NCI-H748 (cell line): ENCODE measurements at regions not wholly inside any gene's neighbourhood (a gene's known extent, or its start where the extent isn't known, plus 50 kb on each side); places are given as distances from the start of the nearest gene placed in this dataset.

Source experiments
- DNase-seq: peaks from one replicate; lab custom pipeline; 2025; ENCODE audit not compliant: unreplicated experiment; lab: John Stamatoyannopoulos, UW

DNA sequence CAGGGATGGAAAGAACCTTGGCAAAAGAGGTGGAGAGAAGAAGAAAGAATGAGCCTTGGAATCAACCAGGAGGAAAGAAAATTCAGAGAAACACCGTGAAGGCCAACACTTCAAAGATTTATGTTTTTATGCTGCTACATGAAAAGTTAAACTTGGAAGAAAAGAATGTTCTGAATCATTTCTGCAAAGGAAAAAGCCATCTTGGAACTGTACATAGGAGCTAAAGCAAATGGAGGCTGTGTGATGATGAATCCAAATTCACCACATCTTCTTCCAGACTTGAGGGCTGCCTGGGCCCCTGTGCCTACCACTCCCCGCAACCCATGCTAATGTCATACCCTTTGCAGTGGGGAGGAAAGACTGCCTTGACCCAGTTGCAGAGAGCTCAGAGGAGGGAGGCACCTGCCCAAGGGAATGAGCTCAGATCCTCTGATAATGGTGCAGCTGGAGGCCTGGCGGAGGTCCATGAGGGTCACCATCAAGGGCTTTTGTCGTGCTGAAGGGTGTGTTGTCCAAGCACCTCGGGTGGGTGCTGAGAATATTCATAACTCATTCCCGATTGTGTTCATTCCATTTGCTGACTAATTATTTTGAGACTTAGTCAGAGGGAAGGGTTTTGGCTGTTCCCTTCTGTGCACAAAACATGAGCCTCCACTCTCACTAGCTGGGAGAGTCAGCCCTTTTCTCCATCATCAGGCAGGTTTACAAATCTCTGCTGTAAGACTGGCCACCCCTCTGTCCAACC, 245.8 kb upstream of the JAG1 start:
- no peak for DNase-seq

- DNase-seq, result no peak
Measured at GRCh38 chr20:10920396-10920795, 246.6 kb upstream of the JAG1 start.

DNA sequence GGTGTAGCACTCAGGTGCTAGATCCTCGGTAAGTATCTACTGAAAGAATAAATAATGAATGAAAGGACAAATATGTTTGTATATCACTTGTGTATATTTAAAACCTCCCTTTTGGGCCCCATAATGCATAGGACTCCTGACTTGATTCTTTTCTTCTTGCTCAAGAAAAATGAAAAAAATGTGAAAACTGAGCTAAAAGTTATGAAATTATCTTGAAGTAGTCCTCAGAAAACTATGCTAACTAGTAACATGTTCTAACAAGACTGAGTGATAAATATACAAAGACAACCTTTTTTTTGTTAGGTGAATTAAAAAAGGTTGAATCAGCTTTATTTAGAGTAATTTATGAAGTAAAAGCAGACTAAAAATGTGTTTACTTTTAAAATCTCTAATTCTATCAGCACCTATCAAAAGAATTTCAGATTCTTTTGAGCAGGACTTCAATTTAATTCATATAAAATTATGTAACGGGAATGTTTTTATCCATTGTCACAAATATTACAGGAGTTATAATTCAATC, 247.8 kb upstream of the JAG1 start:
- no peak for DNase-seq

- no peak for DNase-seq
Measured at GRCh38 chr20:10922506-10922905, 248.7 kb upstream of the JAG1 start.

DNA sequence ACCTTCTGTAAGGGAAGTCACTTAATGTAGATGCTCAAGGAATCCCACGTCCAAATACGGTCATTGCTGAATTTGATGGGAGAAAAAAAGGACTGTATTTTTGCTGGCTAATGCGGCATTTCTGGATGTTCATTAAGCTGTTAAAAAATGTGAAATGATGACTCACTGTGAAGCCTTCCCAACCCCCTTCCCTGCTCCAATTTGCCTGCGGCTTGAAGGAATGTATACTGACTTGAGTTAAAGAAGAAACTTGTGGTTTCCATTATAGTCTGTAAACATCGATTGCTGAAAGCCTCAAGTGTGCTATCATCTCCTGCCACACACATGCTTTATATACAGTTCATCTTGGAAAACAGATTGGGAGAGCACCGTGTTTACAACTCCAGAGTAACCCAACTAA, 249.1 kb upstream of the JAG1 start:
- no peak for DNase-seq

DNA sequence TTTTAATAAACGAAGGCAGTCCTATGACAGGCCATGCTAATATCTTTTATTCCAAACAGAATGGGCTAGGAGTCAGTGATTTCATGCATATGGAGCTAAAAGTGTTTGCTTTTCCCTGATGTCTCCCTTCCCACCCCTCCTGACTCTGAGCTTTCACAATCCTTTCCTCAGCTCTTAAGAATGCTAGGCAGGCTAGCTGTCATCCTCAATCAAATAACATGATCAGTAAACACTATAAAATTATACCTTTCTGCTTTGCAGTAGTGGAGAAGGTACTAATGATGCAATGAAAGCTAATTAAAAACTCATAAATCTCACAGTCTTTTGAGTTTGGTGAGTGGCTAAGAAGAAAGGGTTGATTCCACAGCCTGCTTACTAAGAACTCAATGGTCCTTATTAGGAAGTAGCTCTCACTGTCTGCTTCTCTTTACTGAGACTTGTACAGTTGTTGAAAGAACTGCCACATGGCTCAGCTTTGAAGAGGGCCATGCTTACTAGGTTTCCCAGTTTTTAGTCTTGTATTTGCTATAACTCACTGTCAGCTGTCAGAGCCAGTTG, 250.9 kb upstream of the JAG1 start:
- DNase-seq, result peak; percentile 86

DNA sequence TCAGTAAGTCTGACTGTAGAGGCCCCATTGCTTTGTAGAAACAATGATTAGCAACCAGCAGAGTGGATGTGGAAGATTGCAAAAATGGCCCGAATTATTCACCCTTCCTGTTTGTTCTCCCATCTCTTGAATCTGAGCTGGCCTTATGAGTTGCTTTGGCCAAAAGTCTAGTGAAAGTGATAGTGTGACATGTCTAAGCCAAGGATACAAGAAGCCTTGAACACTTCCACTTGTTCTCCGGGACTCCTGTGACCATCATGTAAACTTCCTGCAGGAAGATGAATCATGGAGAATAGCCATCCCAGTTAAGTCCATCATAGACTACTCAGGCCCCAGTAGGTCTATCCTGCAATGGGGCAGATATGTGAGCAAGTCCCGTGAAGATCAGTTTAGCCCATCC, 252.0 kb upstream of the JAG1 start:
- no peak for DNase-seq

GRCh38 chr20:10927011-10927583, 253.3 kb upstream of the JAG1 start:
- no peak for DNase-seq

- no peak for DNase-seq
Measured at GRCh38 chr20:10927936-10928840, 254.4 kb upstream of the JAG1 start.

- DNase-seq, result no peak
Measured at GRCh38 chr20:10928841-10929421, 255.1 kb upstream of the JAG1 start.

GRCh38 chr20:10935658-10936402, 262.0 kb upstream of the JAG1 start:
- DNase-seq, result no peak

DNA sequence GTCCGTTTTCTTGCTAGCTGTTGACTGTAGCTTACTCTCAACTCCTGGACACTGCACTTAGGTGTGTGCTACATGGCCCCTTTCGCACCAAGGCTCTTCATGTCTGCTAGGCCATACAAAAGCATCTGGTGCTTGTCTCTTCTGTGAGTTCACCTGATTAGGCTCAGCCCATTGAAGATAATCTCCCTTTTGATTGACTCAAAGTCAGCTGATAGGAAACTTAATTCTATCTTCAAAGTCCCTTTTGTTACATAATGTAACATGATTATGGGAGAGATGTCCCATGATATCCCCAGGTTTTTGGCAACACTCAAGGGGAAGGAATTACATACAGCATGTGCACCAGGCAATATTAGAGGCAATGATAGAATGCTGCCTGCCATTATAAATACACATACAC, 263.0 kb upstream of the JAG1 start:
- DNase-seq, result no peak

DNA sequence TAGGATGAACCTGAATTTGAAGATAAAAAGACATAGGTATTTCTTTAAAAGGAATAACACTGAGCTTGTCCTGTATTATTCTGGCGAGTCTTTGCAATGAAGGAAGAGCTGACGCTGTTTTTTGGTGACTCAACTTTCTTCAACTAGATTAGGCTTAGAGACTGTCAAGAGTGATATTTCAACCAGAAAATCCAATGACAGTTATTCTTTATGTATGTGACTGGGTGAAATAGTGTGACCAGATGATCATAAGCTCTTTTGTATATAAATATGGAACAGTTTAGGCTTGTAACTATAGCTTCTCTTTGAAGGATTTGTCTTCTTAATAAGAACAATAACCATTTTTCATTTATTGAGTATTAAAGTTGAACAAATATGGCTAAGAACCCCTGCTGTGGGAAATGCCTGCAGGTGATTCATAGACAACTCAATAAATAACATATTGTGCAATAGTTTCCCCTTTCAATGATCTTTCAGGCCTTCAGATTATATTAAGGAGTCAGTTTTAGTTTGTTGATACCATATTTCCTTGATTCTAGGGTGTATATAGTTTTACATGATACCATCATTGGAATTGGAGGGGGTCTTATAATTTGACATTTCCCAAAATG, 265.6 kb upstream of the JAG1 start:
- DNase-seq, result no peak

- no peak for DNase-seq
Measured at GRCh38 chr20:10940941-10941340, 267.1 kb upstream of the JAG1 start.

DNA sequence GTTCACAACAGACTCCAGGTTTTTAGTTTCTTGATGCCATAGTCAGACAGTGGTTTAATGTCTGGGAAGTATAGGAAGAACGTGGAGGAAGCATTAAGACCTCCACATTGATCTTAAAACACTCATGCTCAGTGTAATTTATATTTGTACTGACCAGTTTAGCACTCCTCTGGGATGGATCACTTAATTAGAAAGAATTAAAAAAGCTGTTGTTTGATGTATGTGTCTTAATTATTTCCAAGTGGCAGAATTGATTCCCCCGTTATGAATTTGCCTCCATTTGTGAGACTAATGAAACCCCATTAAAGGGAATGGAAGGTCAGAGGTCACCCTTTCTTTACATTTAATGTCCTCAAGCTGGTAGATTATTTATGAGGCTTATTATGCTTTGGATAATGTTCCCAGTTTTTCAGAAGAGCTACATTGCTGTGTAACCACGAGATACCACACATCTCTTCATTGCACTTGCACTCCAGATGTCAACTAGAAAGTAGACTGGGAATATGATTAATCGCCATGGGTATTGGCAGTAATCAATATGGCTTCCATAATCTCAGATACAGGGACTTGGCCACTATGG, 270.0 kb upstream of the JAG1 start:
- DNase-seq, result no peak

DNA sequence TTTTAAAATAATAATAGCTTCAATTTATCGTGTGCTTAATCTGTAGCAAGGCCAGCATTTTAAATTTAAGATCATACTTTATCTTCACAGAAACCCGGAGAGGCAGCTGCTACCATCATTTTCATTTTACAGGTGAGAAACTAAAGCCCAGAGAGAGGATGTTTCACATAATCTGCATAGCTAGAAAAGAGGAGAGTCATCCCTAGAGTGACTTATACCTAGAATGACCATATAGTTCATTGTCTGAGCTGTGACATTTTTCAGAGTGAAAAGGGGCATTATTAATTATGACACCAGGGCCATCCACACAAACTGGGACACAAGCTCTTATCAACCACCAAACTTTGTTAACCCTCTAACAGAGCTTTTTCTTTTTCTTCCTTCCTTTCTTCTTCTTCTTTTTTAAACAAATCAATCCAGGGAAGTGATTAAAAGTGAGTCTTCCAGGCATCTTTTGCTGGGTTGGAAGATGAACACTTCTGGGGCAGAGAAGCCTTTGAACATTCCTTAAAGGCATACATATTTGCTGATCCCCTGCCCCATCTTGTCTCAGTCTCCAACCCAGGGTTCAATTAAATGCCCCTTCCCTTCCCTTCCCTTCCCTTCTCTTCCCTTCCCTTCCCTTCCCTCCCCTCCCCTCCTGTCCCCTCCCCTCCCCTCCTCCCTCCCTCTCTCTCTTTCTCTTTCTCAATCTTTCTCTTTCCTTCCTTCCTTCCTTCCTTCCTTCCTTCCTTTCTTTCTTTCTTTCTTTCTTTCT, 272.5 kb upstream of the JAG1 start:
- DNase-seq, result no peak

DNA sequence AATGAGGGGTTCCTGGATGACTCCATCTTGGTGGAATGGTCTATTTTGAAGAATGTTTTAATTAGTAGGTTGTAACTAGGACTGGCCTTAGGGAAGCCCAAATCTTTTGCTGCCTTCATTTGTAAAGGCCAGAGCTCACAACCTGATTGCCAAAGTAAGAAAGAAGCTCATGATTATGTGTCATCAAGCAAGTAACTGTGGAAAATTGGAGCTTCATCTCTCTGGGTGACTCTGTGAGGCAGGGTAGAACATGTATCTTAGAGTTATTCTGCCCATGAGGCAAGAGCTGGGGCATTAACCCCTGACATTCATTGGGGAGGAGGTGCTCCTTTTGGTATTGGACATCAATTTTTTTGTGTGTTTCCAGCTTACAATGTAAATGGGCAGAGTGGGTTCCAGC, 273.9 kb upstream of the JAG1 start:
- no peak for DNase-seq

- no peak for DNase-seq
Measured at GRCh38 chr20:10949930-10950783, 276.4 kb upstream of the JAG1 start.
